HEK293 (cell line): ENCODE measurements at regions not wholly inside any gene's neighbourhood (a gene's known extent, or its start where the extent isn't known, plus 50 kb on each side); places are given as distances from the start of the nearest gene placed in this dataset.

ENCODE experiments used
- CTCF ChIA-PET: fragments of 350-600 bp; formaldehyde crosslinking; extraction: SDS; loops from one replicate; lab custom pipeline; 2021; ENCODE audit warnings: antibody characterized with exemption; lab: Yijun Ruan, JAX
- POLR2A ChIA-PET: fragments of 300-600 bp; formaldehyde crosslinking; extraction: SDS; loops from one replicate; lab custom pipeline; 2020; ENCODE audit warnings: antibody characterized with exemption, inconsistent platforms; lab: Yijun Ruan, JAX
- H3K27ac ChIP-seq: fragments of 200-500 bp; sonication (Bioruptor generic); 2 replicates; pipeline ENCODE4 v1.5.1; 2014; ENCODE audit warnings: low read depth, low read length, control low read depth, inconsistent platforms; ENCODE audit errors: extremely low read depth
- H3K36me3 ChIP-seq, 2 experiments: fragments of 200-500 bp in 1 of 2; sonication (Bioruptor generic) in 1 of 2; 1 replicate in 1 of 2; 2 replicates in 1 of 2; pipeline ENCODE4 v1.5.1; 2014 to 2017; ENCODE audit warnings: inconsistent platforms in 2 of 2, low read length in 2 of 2; ENCODE audit not compliant: control insufficient read depth in 2 of 2, insufficient read depth in 1 of 2
- H3K4me1 ChIP-seq: fragments of 200-500 bp; sonication (Bioruptor generic); 2 replicates; pipeline ENCODE4 v1.5.1; 2014; ENCODE audit warnings: mild to moderate bottlenecking, low read length, inconsistent platforms; ENCODE audit not compliant: control insufficient read depth, insufficient read depth
- H3K4me3 ChIP-seq: 2 replicates; pipeline ENCODE4 v1.5.1; 2011; ENCODE audit warnings: low read depth, mild to moderate bottlenecking, control low read depth, low read length, moderate library complexity
- H3K9me3 ChIP-seq: fragments of 200-500 bp; sonication (Bioruptor generic); 2 replicates; pipeline ENCODE4 v1.5.1; 2014; ENCODE audit warnings: low read depth, low read length, inconsistent platforms; ENCODE audit not compliant: control insufficient read depth, insufficient read depth
- BCL6B ChIP-seq: fragments of 450-650 bp; formaldehyde crosslinking; IDR thresholded peaks from 2 replicates; pipeline ENCODE4 v1.5.1; 2017; ENCODE audit warnings: missing biosample characterization, missing genetic modification characterization
- GLI4 ChIP-seq: fragments of 450-650 bp; formaldehyde crosslinking; IDR thresholded peaks from 2 replicates; pipeline ENCODE4 v1.5.1; 2016; ENCODE audit warnings: missing biosample characterization, missing genetic modification characterization
- OVOL3 ChIP-seq: fragments of 450-650 bp; formaldehyde crosslinking; IDR thresholded peaks from 2 replicates; pipeline ENCODE4 v1.5.1; 2016; ENCODE audit warnings: missing biosample characterization, missing genetic modification characterization
- ZBTB7A ChIP-seq: fragments of 450-650 bp; formaldehyde crosslinking; IDR thresholded peaks from 2 replicates; pipeline ENCODE4 v1.5.1; 2016; ENCODE audit warnings: low read depth, missing biosample characterization, missing genetic modification characterization
- ZFP69B ChIP-seq: fragments of 450-650 bp; formaldehyde crosslinking; IDR thresholded peaks from 2 replicates; pipeline ENCODE4 v1.5.1; 2016; ENCODE audit warnings: missing biosample characterization, missing genetic modification characterization
- ZNF16 ChIP-seq: fragments of 450-650 bp; formaldehyde crosslinking; IDR thresholded peaks from 2 replicates; pipeline ENCODE4 v1.5.1; 2016; ENCODE audit warnings: low read depth, missing biosample characterization, missing genetic modification characterization
- ZNF311 ChIP-seq: fragments of 450-650 bp; formaldehyde crosslinking; IDR thresholded peaks from 2 replicates; pipeline ENCODE4 v1.5.1; 2017; ENCODE audit warnings: missing biosample characterization, missing genetic modification characterization, borderline replicate concordance
- ZNF518A ChIP-seq: fragments of 450-650 bp; formaldehyde crosslinking; conservative IDR thresholded peaks from 2 replicates; pipeline ENCODE4 v1.5.1; 2016; ENCODE audit warnings: low read depth, missing biosample characterization, missing genetic modification characterization
- ZNF530 ChIP-seq: fragments of 450-650 bp; formaldehyde crosslinking; IDR thresholded peaks from 2 replicates; pipeline ENCODE4 v1.5.1; 2016; ENCODE audit warnings: low read depth, missing biosample characterization, missing genetic modification characterization
- ZNF558 ChIP-seq: fragments of 450-650 bp; formaldehyde crosslinking; IDR thresholded peaks from 2 replicates; pipeline ENCODE4 v1.5.1; 2016; ENCODE audit warnings: missing biosample characterization, missing genetic modification characterization
- ZNF624 ChIP-seq: fragments of 450-650 bp; formaldehyde crosslinking; IDR thresholded peaks from 2 replicates; pipeline ENCODE4 v1.5.1; 2017; ENCODE audit warnings: missing biosample characterization, missing genetic modification characterization
- ZNF654 ChIP-seq: fragments of 450-650 bp; formaldehyde crosslinking; IDR thresholded peaks from 2 replicates; pipeline ENCODE4 v1.5.1; 2016; ENCODE audit warnings: low read depth, missing biosample characterization, missing genetic modification characterization
- ZSCAN4 ChIP-seq: fragments of 450-650 bp; formaldehyde crosslinking; IDR thresholded peaks from 2 replicates; pipeline ENCODE4 v1.5.1; 2017; ENCODE audit warnings: missing biosample characterization, missing genetic modification characterization

GRCh38 chr9:99412606-99413005 is 190.5 kb downstream of the SEC61B start (continued):
- no peak for TF ChIP-seq ZNF654 (tag by site-specific recombination)
- TF ChIP-seq GLI4: no peak
- TF ChIP-seq ZNF558 (tag by site-specific recombination): no peak

- H3K4me1 ChIP-seq: no peaks in the 10 kb centered on the region
- no peak overlapping the region for H3K27ac ChIP-seq
- ChIA-PET POLR2A (no interaction called here), CTCF (interaction anchor here (0.6 to 0.7 kb wide), 2 partner anchors 145 to 1057 kb away, joined by 3 read pairs; no protein-coding TSS in a partner anchor)
- no peak for TF ChIP-seq OVOL3 (tag by site-specific recombination)
- H3K36me3 ChIP-seq: no peaks in the 10 kb centered on the region
- H3K9me3 ChIP-seq: no peaks in the 10 kb centered on the region
- H3K4me3 ChIP-seq: no peak overlapping the region
Observed at GRCh38 chr9:99414321-99414720, 192.2 kb downstream of the SEC61B start.

- Histone ChIP-seq H3K4me1 (no peaks in the 10 kb centered on the region), H3K9me3 (no peaks in the 10 kb centered on the region), H3K36me3 (no peaks in the 10 kb centered on the region), H3K27ac (no peak overlapping the region), H3K4me3 (no peak overlapping the region)
- ChIA-PET CTCF (interaction anchor here (0.5 to 0.7 kb wide), 2 partner anchors 37 to 1186 kb away, joined by 3 read pairs; no protein-coding TSS in a partner anchor), POLR2A (no interaction called here)
- TF ChIP-seq ZFP69B (tag by site-specific recombination) (no peak), ZBTB7A (no peak), ZNF624 (tag by site-specific recombination) (no peak)
Observed at GRCh38 chr9:99415606-99416005, 193.5 kb downstream of the SEC61B start.

- ChIA-PET POLR2A (no interaction called here), CTCF (interaction anchor here (0.5 kb wide), 1 partner anchor 37 kb away, joined by 3 read pairs; no protein-coding TSS in a partner anchor)
- no peaks in the 10 kb centered on the region for H3K9me3 ChIP-seq
- TF ChIP-seq ZSCAN4 (peak; percentile 43; the same call in 1 of the 2 replicates), ZNF654 (tag by site-specific recombination) (no peak), BCL6B (0 out of 2 replicates have a peak, but pooled peaks have one; percentile 52)
- H3K4me3 ChIP-seq: no peak overlapping the region
- no peaks in the 10 kb centered on the region for H3K4me1 ChIP-seq
- H3K36me3 ChIP-seq: no peaks in the 10 kb centered on the region
- no peak overlapping the region for H3K27ac ChIP-seq
Observed at GRCh38 chr9:99416007-99416406, 193.9 kb downstream of the SEC61B start.

- H3K36me3 ChIP-seq: no peaks in the 10 kb centered on the region
- no peak overlapping the region for H3K4me3 ChIP-seq
- POLR2A ChIA-PET: no interaction called here
- CTCF ChIA-PET: interaction anchor here (1.5 kb wide), 1 partner anchor 19 kb away, joined by 3 read pairs; no protein-coding TSS in a partner anchor
- no peaks in the 10 kb centered on the region for H3K9me3 ChIP-seq
- TF ChIP-seq ZNF518A (peak; percentile 41; the same call in 1 of the 2 replicates), ZNF16 (no peak), ZNF530 (no peak), ZNF311 (tag by site-specific recombination) (no peak)
- no peak overlapping the region for H3K27ac ChIP-seq
- H3K4me1 ChIP-seq: no peaks in the 10 kb centered on the region
Observed at GRCh38 chr9:99419070-99419469, 197.0 kb downstream of the SEC61B start.
